CD1c-positive myeloid dendritic cell (primary cell): ENCODE measurements at regions not wholly inside any gene's neighbourhood (a gene's known extent, or its start where the extent isn't known, plus 50 kb on each side); places are given as distances from the start of the nearest gene placed in this dataset.
"Not testable (repeated sequence)": the region's sequence is repeated elsewhere in the genome, so short reads cannot be mapped to it uniquely, and the experiment has no call there.

ENCODE experiments used
- DNase-seq: peaks from one replicate; pipeline ENCODE4 v3.0.0-alpha.2; 2016; ENCODE audit errors: extremely low spot score

DNA sequence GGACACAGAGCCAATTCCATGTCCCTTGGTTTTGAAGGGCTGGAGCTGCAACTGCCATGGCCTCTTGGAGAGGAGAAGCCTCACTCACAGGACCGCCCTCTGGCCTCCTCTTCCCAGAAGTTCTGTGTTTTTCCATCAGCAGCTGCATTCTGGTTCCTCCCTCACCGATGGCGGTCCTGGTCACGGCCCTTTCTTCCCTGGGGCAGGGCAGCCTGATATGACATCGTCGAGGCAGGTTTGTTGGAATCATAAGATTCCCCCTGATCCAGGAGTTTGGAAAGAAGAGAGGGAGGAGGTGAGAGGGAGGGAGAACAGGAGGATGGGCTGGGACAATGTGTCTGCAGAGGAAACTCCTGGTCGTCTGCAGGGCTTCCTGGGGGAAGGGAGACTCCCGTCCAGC lies 82.7 kb upstream of the PDZD8 start:
- DNase-seq, result no peak

DNA sequence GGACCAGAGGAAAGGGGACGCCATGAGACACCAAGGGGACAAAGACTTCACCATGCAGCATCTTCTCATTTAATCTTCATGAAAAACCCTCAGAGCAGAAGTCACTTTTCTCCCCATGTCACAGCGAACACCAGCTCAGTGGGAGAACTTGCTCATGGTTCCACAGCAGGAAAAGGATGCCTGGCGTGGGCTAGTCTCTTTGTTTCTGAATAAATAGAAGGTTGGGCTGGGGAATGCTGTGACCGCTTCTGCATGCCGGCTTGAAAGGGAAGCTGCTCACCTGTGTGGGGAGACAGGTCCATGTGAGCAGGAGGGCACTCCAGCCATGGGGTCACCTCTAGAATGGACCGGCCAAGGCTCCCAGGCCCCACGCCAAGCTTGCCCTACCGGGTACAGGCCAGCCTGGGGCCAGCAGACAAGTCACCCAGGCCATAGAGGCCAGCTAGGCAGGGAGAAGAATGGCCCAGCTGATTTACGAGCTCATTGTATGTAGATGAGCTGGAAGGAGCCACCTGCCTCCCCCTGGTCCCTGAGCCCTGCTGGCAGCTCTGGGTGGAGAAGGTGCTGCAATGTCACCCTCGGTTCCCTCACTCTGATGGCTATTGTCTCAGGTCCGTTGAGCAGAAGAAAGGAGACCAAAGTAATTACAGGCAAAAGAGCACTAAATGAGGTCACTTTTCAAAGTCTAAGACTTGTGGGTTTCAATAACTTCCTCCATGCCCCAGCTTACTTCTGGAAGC lies 82.0 kb upstream of the PDZD8 start:
- peak; percentile 24 for DNase-seq

DNA sequence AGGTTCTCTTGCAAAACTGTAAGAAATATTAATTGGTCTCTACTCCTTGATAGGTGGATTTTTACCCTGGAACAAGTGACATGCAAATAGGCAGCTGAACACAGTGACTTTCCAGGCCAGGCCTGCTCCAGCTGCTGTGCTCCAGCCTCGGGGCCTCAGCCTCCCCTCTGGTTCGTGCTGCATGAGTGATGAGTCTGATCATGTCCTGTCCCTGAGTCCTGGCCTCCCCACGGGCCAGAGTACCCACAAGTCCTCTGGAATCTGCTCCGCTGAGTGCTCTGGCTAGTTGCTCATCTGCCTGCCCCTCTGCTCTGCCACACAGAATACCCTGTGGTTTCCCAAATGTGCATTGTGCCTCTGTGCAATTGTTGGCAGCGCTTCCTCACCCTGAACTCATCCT lies 80.1 kb upstream of the PDZD8 start:
- no peak for DNase-seq

DNA sequence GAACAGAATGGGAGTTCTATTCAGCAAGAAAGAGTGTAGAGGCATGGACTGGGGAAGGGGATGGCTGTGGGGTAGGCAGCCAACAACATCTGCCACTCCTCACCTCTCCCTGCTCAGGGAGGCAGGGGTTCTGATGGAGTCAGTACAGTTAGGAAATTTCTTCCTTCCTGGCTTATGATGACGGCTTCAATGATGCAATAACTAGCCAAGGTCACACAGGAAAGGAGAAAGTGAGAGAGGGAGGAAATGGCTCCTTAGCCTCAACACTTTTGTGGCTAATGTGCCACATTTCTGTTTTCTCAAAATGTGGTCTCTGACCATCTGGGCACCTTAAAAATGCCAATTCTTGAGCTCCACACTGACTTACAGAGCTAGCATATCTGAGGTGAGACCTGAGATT lies 79.3 kb upstream of the PDZD8 start:
- no peak for DNase-seq

DNA sequence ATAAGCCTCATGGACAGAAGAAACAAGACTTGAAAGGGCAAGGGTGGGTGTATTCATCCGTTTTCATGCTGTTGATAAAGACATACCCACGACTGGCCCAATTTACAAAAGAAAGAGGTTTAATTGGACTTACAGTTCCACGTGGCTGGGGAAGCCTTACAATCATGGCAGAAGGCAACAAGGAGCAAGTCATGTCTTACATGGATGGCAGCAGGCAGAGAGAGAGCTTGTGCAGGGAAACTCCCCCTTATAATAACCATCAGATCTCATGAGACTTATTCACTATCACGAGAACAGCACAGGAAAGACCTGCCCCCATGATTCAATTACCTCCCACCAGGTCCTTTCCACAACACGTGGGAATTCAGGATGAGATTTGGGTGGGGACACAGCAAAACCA lies 78.2 kb upstream of the PDZD8 start:
- DNase-seq, result not testable (repeated sequence)

DNA sequence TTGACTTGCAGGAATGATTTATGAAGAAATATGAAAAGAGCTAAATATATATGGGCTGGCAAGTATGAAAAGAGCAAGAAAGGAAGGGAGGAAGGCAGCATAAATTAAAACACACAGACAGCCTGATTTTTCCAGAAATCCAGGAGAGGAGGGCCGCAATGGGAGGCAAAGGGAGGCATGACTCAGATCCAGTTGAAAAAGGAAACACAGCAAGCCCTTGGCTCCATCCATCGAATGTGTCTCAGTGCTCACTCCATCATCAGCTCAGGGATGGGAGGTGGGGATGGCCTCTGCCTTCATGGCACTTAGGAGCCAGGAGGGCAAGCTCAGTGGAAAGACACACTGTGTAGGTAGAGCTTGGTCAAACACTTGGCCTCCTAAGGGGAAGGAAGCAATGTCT lies 75.7 kb upstream of the PDZD8 start:
- DNase-seq, result no peak

DNA sequence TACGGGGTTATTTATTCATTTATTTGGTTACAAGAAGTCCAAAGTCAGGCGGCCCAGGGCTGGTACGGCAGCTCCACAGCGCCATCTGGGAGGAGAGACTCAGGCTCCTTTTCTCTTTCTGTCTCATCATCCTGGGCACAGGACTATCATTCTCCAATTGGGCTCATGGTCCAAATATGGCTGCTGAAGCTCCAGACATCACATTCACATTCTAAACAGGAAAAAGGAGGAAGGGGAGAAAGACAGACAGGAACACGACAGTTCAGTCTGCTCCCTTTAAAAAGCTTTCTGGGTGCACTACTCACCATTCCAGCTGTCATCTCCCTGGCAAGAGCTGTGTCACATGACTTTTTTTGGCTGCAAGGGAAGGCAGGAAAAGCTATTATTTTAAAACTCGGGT lies 74.4 kb upstream of the PDZD8 start:
- DNase-seq, result no peak

DNA sequence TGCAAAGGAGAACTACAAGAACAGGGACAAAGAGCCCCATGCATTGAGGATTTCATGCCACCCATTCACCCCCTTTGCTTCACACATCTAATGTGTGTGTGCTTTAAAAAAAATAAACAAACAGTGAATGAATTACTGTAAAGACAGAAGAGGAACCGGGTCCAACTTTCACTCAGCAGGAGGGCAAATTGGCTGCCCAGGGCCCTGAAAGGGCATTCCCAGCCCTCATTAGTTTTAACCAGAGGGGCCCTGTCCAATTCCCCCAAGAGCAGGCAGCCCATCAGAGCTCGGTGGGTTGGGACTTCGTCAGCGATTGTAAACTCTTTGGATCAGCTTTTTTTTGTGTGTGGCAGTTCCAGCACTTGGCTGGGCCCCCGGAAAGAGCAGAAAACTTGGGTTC lies 73.6 kb upstream of the PDZD8 start:
- DNase-seq, result no peak

DNA sequence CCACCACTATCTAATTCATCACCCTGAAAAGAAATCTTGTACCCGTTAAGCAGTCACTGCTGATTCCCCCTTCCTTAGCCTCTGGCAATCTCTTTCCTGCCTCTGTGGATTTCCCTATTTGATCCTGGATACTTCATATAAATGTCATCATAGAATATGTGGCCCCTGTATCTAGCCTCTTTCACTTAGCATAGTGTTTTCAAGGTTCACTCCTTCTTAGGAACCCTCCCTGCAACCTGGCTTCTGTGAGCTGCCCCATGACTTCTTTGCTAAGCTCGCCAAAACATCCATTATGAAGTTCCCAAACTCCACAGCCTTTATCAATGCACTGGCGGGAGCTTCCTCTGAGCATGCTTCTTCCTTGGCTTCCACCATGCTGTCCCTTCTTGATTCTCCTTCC lies 70.8 kb upstream of the PDZD8 start:
- DNase-seq, result no peak

DNA sequence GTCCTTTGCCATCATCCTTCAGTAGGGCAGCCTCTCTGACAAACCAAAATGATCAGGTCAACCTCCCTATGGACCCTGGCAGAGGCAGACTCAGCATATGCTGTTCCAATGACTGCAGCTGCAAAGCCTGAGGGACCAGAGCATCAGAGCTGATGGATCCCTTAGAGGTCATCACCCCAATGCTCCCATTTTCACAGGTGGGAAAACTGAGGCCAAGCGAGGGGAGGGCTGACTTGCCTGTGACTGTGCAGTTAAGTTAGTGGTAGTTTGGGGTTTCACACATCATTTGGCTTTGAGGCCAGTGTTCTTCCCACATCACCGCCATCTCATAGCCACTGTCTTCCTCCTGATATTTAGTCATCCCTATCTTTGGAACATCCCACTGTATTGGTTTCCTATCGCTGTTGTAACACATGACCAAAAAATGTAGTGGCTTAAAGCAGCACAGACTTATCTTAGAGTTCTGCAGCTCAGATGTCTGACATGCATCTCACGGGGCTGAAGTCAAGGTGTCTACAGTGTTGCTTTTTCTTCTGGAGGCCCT lies 69.3 kb upstream of the PDZD8 start:
- DNase-seq, result no peak

DNA sequence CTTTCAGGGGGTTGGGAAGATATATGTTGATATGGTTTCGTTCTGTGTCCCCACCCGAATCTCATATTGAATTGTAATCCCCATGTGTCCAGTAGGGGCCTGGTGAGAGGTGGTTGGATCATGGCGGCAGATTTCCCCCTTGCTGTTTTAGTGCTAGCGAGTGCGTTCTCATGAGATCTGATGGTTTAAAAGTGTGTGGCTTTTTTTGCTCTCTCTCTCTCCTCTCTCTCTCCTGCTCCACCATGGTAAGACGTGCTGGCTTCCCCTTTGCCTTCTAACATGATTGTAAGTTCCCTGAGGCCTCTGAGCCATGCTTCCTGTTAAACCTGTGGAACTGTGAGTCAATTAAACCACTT lies 68.4 kb upstream of the PDZD8 start:
- DNase-seq, result no peak

DNA sequence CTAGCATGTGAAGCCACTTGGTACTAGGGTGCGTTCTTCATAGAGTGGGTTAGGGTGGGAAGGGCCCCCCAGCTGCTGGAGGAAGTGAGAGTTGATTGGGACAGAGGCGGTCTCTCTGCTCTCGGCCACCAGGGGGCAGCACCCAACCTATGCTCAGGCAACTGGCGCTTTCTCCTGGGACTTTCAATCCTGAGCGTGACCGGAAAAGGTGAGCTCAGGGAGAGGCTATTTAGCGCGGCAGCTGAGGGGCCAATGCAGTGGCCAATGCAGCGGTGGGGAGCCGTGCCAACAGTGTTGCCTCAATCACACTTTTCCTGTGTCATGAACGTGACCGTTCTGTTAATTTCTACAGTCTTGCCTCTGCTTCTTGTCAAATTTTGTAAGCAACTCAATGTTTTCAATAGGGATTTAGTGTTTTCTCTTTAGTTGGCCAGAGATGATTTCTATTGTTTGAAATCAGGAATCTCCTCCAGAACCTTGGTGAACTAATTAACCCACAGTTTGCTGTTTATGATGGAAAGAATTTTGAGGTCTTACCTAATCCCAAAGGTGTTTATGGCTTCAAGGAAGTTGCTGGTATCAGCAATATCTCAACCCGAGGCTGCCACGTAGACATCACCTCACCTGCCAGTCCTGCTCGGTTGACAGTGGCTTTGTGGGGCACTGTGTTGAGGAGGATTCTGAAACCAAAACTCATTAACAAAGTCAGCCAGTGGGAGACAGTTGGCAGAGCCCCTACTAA lies 67.9 kb upstream of the PDZD8 start:
- peak; percentile 82 for DNase-seq

DNA sequence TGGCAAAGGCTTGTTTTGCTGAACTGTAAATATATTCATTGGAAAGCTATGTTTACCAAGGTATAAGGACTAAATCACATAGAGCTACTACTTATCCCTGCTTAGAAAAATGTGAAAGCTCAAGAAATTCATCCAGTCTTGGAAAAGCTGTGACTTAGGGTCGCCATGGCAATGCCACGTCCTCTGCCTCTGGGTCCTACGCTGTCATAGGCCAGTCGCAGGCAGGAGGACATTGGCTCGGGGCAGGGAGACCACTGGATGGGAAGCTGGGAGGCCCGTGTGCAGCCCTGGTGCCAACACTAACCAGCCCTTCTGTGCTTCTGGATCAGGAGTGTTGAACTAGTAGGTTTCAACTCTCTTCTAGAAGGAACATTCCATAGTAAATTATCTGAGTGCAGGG lies 67.3 kb upstream of the PDZD8 start:
- no peak for DNase-seq

DNA sequence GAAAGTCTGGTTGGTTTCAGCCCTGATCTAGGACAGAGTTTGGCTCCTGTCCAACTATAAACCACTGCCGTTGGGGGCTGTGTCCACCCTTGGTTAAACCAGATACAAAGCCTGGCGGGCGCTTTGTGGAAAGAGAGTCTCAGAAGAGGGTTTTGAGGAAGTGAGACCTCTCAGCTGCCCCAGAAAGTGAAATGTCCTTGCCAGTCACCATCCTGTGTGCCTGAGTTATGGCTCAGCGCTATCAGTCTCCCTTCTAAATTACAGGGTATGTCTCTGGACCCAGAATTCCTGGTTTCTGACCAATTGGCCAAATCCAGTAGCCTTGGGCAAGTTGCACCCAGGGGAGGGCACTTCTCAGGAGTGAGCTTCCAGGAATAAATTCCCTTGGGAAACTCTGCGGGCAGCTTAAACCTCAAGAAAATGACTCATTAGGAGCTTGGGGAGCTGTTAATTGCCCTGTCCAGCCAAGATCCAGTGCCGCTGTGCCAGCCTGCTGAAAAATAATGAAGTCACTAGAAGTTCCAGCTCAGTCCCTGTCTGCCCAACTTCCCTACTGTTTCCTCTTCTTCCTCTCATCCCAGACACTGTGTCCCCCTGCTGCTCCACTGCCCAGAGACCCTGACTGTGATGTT lies 66.7 kb upstream of the PDZD8 start:
- peak; percentile 48 for DNase-seq

DNA sequence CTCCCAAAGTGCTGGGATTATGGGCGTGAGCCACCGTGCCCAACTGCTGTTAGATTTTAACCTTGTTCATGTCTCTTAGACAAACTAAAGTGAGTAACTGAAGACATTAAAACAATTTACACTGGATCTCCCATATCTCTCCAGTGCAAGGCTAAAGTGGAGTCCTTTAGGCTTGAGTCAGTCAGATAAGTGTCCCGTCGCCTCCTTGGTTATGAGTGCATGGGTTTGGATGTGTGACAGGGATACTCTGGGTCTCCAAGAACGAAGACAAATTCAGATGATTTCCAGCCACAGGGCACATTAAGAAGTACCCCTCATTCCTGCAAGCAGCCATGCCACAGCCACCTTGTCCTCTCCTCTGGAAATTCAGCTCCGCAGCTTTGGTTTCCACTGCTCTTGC lies 66.1 kb upstream of the PDZD8 start:
- no peak for DNase-seq

DNA sequence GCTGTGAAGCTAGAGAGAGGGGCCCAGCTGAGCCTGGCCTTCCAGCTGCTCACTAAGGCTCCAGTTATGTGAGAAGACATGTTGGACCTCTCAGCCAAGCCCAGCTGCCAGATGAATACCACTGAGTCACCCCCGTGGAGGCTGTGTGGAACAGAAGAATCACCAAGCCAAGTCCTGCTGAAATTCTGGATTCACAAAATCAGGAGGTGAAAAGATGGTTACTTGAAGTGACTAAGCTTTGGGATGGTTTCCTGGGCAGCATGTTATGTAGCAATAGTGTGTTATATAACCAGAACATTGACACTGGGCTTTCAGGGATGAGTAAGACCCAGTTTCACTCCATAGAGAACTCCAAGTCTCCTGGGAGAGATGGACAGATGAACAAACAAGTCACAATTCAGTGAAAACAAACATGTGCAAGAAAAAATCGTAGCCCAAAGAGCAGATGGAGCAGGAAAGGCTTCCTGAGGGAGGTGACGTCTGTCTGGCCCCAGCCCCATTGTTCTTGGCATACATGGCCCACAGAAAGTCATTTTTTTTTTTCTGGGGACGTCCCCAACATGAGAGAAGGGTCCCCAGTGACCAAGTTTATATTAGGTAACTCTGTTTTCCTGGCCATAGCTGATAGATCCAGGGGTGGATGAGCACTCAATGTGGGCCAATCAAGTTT lies 64.1 kb upstream of the PDZD8 start:
- DNase-seq, result no peak

DNA sequence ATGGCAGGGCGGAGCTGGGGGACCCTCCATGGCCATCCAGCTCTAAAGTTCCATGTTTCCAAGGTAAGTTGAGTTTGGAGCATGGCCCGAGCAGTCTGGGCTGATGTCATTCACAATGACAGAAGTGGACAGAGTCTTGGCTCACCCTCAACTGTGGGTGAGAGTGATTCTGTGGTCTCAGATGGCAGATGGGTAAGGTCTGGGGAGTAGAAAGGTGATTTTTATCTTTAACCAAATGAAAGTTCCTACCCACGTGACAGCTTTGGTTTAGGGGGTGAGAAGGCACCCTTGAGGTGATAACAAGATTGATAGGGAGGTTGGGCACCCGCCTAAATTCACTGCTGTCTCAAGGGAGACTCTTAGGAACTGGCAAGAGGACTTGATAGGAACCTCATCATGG lies 57.6 kb upstream of the PDZD8 start:
- DNase-seq, result no peak

DNA sequence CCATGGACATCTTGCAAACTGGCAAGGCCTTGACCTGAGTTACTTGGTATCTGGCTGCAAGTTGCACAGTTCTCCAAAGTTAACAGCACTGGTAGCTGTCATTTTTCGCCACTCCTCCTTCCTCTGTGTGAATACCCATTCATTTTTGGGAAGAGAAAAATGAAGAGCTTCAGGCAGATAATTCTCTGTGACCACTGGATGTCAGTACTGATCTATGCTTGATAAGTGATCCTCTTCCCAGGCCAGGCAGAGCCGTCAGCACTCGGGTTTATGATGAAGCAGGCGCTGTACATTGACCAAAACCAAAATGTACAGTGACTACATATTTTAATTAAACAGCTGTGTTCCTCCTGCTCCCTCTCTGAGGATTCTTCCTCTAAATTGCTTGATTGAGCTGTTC lies 55.9 kb upstream of the PDZD8 start:
- peak; percentile 11 for DNase-seq

DNA sequence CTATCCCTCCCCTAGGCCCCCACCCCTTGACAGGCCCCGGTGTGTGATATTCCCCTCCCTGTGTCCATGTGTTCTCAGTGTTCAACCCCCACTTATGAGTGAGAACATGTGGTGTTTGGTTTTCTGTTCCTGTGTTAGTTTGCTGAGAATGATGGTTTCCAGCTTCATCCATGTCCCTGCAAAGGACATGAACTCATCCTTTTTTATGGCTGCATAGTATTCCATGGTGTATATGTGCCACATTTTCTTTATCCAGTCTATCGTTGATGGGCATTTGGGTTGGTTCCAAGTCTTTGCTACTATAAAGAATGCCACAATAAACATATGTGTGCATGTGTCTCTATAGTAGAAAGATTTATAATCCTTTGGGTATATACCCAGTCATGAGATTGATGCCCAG lies 55.3 kb upstream of the PDZD8 start:
- not testable (repeated sequence) for DNase-seq

DNA sequence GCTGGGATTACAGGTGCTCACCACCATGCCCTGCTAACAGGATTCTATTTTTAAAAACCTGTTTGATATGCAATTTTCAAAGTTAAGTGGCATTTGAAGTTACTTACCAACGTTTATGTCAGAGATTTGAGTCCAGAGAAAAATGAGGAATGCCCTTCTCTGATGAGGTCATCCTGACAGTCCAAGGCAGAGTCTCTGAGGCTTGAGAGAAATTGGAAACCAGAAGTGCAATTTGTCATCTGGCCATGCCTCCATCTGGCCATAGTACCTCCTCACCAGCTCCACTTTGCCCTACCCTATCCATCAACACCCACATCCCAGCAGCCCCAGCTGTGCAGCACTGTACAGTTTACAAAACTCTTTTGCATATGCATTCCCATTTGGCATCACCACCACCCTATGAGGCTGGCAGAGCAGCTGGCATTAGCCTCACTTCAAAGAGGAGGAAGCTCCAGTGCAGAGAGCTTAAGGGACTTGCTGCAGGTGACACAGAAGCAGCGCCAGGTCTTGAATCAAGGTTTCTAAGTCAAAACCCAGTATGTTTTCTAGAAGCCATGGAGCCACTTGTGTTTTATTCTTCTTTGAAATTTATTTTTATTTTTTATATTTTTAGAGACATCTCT lies 54.5 kb upstream of the PDZD8 start:
- no peak for DNase-seq

DNA sequence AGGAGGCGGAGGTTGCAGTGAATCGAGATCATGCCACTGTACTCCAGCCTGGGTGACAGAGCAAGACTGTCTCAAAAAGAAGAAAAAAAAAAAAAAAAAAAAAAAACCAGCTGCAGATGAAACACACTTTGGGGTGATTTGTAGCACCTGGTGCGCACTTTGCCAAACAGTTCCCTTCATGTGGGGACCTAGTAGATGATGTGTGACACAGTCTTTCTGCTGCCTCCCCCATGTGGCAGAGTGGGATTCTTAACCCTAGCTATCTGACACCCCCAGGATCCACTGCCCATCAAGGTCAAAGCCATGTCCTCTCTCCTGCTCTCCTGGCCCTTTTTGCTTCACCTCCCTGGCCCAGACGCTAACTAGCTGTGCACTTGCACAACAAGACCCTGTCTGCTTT lies 52.1 kb upstream of the PDZD8 start:
- DNase-seq, result no peak

DNA sequence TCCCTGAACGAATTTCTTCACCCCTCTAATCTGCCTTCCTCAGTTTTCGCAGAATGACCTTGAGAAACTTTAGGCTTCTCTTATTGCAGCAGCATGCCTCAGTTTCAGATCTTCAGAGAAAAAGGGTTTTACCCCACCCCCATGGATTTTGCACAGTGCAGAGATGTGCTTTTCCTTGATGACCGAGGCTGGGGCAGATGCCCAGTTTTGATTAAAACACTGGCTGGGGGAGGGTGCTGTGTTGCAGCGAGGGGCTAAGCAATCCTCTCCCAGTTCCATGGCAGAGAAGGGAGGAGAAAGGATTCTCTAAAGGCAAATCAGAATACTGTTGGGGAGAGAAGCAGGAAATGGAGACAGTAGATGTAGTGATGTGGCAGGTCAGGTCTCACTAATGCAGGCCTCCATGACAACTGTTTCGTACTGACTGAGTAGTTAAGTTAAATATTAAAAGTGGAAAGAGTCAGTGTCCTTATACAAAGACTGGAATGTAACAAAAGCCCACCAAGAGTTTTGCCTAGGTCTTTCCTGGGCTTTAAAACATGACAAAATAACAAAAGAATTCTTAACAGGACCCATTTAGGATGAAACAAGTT lies 50.8 kb upstream of the PDZD8 start:
- DNase-seq, result no peak
